MM.1S (cell line): ENCODE measurements at regions not wholly inside any gene's neighbourhood (a gene's known extent, or its start where the extent isn't known, plus 50 kb on each side); places are given as distances from the start of the nearest gene placed in this dataset.

Experiments
- DNase-seq: peaks from one replicate; pipeline ENCODE4 v3.0.0-alpha.2; 2015
- H2AFZ ChIP-seq: fragments of 300-600 bp; sonication (generic); 2 replicates; pipeline ENCODE4 v1.6.0; 2016; ENCODE audit warnings: antibody characterized with exemption, low read length
- H3F3A ChIP-seq: fragments of 300-600 bp; sonication (generic); 2 replicates; pipeline ENCODE4 v1.6.1; 2016; ENCODE audit warnings: mild to moderate bottlenecking, antibody characterized with exemption, low read length, moderate library complexity, mixed read lengths; ENCODE audit not compliant: insufficient read depth
- H3K27ac ChIP-seq: fragments of 300-600 bp; sonication (generic); 2 replicates; pipeline ENCODE4 v1.5.1; 2016; ENCODE audit warnings: mild to moderate bottlenecking, low read length
- H3K27me3 ChIP-seq: fragments of 300-600 bp; sonication (generic); replicated peaks from 2 replicates; pipeline ENCODE4 v1.6.0; 2016; ENCODE audit warnings: low read length; ENCODE audit not compliant: insufficient read depth
- H3K36me3 ChIP-seq: fragments of 300-600 bp; sonication (generic); replicated peaks from 2 replicates; pipeline ENCODE4 v1.6.1; 2016; ENCODE audit warnings: mild to moderate bottlenecking, low read length, mixed read lengths; ENCODE audit not compliant: insufficient read depth
- H3K4me1 ChIP-seq: fragments of 300-600 bp; sonication (generic); 2 replicates; pipeline ENCODE4 v1.6.1; 2016; ENCODE audit warnings: low read length, mixed read lengths
- H3K4me2 ChIP-seq: fragments of 300-600 bp; sonication (generic); 2 replicates; pipeline ENCODE4 v1.6.0; 2016; ENCODE audit warnings: low read depth, low read length
- H3K4me3 ChIP-seq: fragments of 300-600 bp; sonication (generic); 2 replicates; pipeline ENCODE4 v1.5.1; 2016; ENCODE audit warnings: low read length, mixed read lengths
- H3K79me2 ChIP-seq: fragments of 300-600 bp; sonication (generic); 2 replicates; pipeline ENCODE4 v1.6.1; 2016; ENCODE audit warnings: mixed run types, low read length, mixed read lengths
- H3K9ac ChIP-seq: fragments of 300-600 bp; sonication (generic); 2 replicates; pipeline ENCODE4 v1.6.1; 2016; ENCODE audit warnings: low read length, mixed read lengths
- H3K9me2 ChIP-seq: fragments of 300-600 bp; sonication (generic); replicated peaks from 2 replicates; pipeline ENCODE4 v1.6.1; 2016; ENCODE audit warnings: mild to moderate bottlenecking, low read length, mixed read lengths; ENCODE audit not compliant: insufficient read depth
- H3K9me3 ChIP-seq: fragments of 300-600 bp; sonication (generic); replicated peaks from 2 replicates; pipeline ENCODE4 v1.6.1; 2016; ENCODE audit warnings: mild to moderate bottlenecking, low read length, mixed read lengths; ENCODE audit not compliant: insufficient read depth
- H4K20me1 ChIP-seq: fragments of 300-600 bp; sonication (generic); 2 replicates; pipeline ENCODE4 v1.6.1; 2016; ENCODE audit warnings: mild to moderate bottlenecking, low read length, moderate library complexity, mixed read lengths; ENCODE audit not compliant: insufficient read depth
- CTCF ChIP-seq: fragments of 300-600 bp; sonication (generic); IDR thresholded peaks from 2 replicates; pipeline ENCODE4 v1.5.1; 2016; ENCODE audit warnings: antibody characterized with exemption, low read length, mixed read lengths
- EZH2 ChIP-seq: fragments of 300-600 bp; sonication (generic); optimal IDR thresholded peaks from 2 replicates; pipeline ENCODE3; 2017; ENCODE audit warnings: low read depth, mild to moderate bottlenecking, antibody characterized with exemption, low read length, mixed read lengths
- EZH2phosphoT487 ChIP-seq: fragments of 300-600 bp; sonication (generic); IDR thresholded peaks from 2 replicates; pipeline ENCODE4 v1.6.1; 2018; ENCODE audit warnings: antibody characterized with exemption, low read length

DNA sequence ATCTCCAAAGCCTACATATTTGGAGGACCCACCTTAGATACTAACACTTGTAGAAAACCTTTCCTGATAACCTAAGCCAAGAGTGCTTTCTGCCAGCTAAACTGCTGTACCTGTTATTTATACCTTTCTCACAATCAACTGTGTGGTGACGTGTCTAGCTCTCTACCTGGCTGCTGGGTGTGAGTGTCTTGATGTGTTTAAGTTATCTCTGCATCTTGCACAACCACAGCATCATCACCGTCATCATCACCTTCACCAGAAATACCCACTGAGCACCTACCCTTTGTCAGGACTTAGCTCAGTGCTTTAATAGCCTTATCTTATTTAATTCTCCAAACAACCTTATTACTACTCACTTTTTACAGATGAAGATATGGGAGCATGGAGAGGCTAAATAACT, 431.3 kb downstream of the MAFB start:
- DNase-seq = no peak
- no peaks in the 10 kb centered on the region for H3F3A ChIP-seq
- no peaks in the 10 kb centered on the region for H3K79me2 ChIP-seq

GRCh38 chr20:40255365-40255764, 433.7 kb downstream of the MAFB start:
- Histone ChIP-seq H3K9me2 (no peaks in the 10 kb centered on the region), H3K27ac (no peak overlapping the region), H2AFZ (no peak overlapping the region), H3K36me3 (no peaks in the 10 kb centered on the region), H3K9ac (no peak overlapping the region), H3K4me1 (no peaks in the 10 kb centered on the region), H3K79me2 (no peaks in the 10 kb centered on the region), H4K20me1 (no peaks in the 10 kb centered on the region), H3K9me3 (no peaks in the 10 kb centered on the region), H3K4me2 (no peak overlapping the region), H3F3A (no peaks in the 10 kb centered on the region), H3K27me3 (no peaks in the 10 kb centered on the region), H3K4me3 (no peak overlapping the region)
- TF ChIP-seq EZH2phosphoT487 (no peak), EZH2 (no peak), CTCF (no peak)
- DNase-seq = no peak

More for the DNA sequence above, 431.3 kb downstream of the MAFB start:
- TF ChIP-seq EZH2 (no peak), CTCF (no peak), EZH2phosphoT487 (no peak)
- Histone ChIP-seq H2AFZ (no peak overlapping the region), H3K4me3 (no peak overlapping the region), H4K20me1 (no peaks in the 10 kb centered on the region), H3K9me2 (no peaks in the 10 kb centered on the region), H3K4me1 (no peaks in the 10 kb centered on the region), H3K9me3 (no peaks in the 10 kb centered on the region), H3K4me2 (no peak overlapping the region), H3K9ac (no peak overlapping the region), H3K36me3 (no peaks in the 10 kb centered on the region), H3K27ac (no peak overlapping the region), H3K27me3 (no peaks in the 10 kb centered on the region)

DNA sequence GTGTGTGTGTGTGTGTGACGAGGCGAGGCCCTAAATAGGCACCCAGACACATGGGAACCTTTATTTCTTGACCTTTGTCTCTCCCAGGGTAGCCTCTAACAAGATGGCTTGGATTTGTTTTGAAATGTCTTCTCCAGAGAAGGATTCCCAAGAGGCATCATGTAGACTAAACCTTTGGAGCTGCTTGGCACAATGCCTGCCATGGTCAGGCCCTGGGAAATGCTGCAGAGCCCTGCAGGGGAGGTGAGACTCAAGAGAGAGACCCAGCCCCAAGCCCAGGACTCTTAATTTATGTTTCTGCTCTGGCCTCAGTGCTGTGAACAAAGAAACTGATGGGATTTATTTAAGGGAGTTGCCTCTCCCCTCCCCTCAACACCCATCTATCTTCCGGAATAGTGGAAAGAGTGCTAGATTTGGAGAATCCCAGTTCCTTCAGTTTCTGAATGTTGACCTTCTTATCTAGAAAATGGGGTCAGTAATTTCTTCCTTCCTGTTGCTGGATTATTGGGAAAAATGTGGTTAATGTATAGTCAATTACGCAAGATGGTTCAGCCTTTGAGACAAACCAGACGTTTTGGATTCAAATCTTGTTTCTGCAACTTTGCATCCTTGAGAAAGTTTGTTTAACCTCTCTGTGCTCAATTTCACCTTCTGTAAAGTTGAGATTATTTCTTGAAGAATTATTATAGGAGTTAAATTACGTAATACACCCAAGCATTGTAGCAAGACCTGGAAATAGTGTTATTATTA, 434.8 kb downstream of the MAFB start:
- Histone ChIP-seq H3K27me3 (no peaks in the 10 kb centered on the region), H2AFZ (no peak overlapping the region), H3K4me2 (no peak overlapping the region), H3K9ac (no peak overlapping the region), H3K27ac (no peak overlapping the region), H3K79me2 (no peaks in the 10 kb centered on the region), H3F3A (no peaks in the 10 kb centered on the region), H3K36me3 (no peaks in the 10 kb centered on the region), H4K20me1 (no peaks in the 10 kb centered on the region), H3K9me3 (no peaks in the 10 kb centered on the region), H3K4me1 (no peaks in the 10 kb centered on the region), H3K9me2 (no peaks in the 10 kb centered on the region), H3K4me3 (no peak overlapping the region)
- no peak for TF ChIP-seq EZH2phosphoT487
- TF ChIP-seq EZH2 = no peak
- no peak for TF ChIP-seq CTCF
- no peak for DNase-seq
